HUES6 (cell line): ENCODE measurements at regions not wholly inside any gene's neighbourhood (a gene's known extent, or its start where the extent isn't known, plus 50 kb on each side); places are given as distances from the start of the nearest gene placed in this dataset.
A peak's percentile ranks its signal among the peaks of the same experiment; 100 is the strongest.

ENCODE experiments used
- H3K27ac ChIP-seq: 2 replicates; pipeline ENCODE4 v1.7.0; 2013; ENCODE audit warnings: low read depth, mild to moderate bottlenecking, low read length, inconsistent platforms
- H3K27me3 ChIP-seq: 2 replicates; pipeline ENCODE4 v1.6.1; 2013; ENCODE audit warnings: low read length; ENCODE audit not compliant: control insufficient read depth, insufficient read depth
- H3K36me3 ChIP-seq: 2 replicates; pipeline ENCODE4 v1.6.1; 2013; ENCODE audit warnings: low read length; ENCODE audit not compliant: control insufficient read depth, insufficient read depth
- H3K4me1 ChIP-seq: 2 replicates; pipeline ENCODE4 v1.6.1; 2013; ENCODE audit warnings: low read length; ENCODE audit not compliant: control insufficient read depth, insufficient read depth
- H3K4me3 ChIP-seq: 2 replicates; pipeline ENCODE4 v1.5.1; 2013; ENCODE audit warnings: low read depth, low read length
- H3K9ac ChIP-seq: one replicate; pipeline ENCODE4 v1.6.1; 2013; ENCODE audit warnings: mild to moderate bottlenecking, low read length
- H3K9me3 ChIP-seq: 2 replicates; pipeline ENCODE4 v1.6.1; 2013; ENCODE audit warnings: low read depth, low read length; ENCODE audit not compliant: control insufficient read depth, insufficient read depth

- peak overlapping the region; percentile 38 for H3K4me3 ChIP-seq
- H3K36me3 ChIP-seq: no peaks in the 10 kb centered on the region
- H3K27ac ChIP-seq: peak overlapping the region; percentile 83; the same call in 1 of the 2 replicates
- peaks cover 48% of the 10 kb centered on the region for H3K27me3 ChIP-seq
- H3K9me3 ChIP-seq: no peaks in the 10 kb centered on the region
- peaks cover 39% of the 10 kb centered on the region for H3K4me1 ChIP-seq
- peak overlapping the region; percentile 85 for H3K9ac ChIP-seq
Observed at GRCh38 chr1:68293609-68294366, 61.5 kb upstream of the WLS start.

GRCh38 chr1:68293122-68293521 is 60.8 kb upstream of the WLS start:
- H3K36me3 ChIP-seq: no peaks in the 10 kb centered on the region
- peak overlapping the region; percentile 65; the same call in 1 of the 2 replicates for H3K27ac ChIP-seq
- peak overlapping the region; percentile 38; the same call in 1 of the 2 replicates for H3K4me3 ChIP-seq
- H3K9me3 ChIP-seq: no peaks in the 10 kb centered on the region
- peaks cover 48% of the 10 kb centered on the region for H3K27me3 ChIP-seq
- peak overlapping the region; percentile 85 for H3K9ac ChIP-seq
- peaks cover 39% of the 10 kb centered on the region for H3K4me1 ChIP-seq

- Histone ChIP-seq H3K4me3 (no peak overlapping the region), H3K4me1 (peaks cover 41% of the 10 kb centered on the region), H3K36me3 (no peaks in the 10 kb centered on the region), H3K9me3 (no peaks in the 10 kb centered on the region), H3K9ac (peak overlapping the region; percentile 21), H3K27ac (no peak overlapping the region; the same call in 1 of the 2 replicates), H3K27me3 (peaks cover 47% of the 10 kb centered on the region)
Observed at GRCh38 chr1:68291688-68292384, 59.5 kb upstream of the WLS start.

GRCh38 chr1:68287241-68287640 is 54.9 kb upstream of the WLS start:
- Histone ChIP-seq H3K9me3 (no peaks in the 10 kb centered on the region), H3K27me3 (peaks cover 10% of the 10 kb centered on the region; the same call in 1 of the 2 replicates), H3K9ac (no peak overlapping the region), H3K4me3 (no peak overlapping the region), H3K36me3 (no peaks in the 10 kb centered on the region), H3K4me1 (peaks cover 15% of the 10 kb centered on the region), H3K27ac (no peak overlapping the region)

DNA sequence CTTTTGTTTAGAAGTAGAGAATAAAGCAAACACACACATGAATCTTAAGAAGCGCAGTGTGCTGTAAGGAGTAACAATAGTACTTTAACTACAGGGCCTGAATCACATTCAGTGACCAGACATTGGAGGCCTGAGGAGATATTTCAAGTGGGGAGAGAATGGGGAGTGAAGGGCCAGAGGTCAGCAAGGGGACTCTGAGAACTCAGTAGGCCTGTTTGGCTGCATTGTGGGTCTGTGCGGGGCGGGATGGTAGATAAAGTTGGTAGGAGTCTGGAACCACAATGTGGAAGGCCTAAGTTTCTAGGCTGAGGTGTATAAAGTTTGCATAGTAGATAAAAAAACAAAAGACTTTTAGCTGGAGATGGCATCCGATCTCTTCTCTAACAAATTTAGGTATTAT is 52.7 kb upstream of the WLS start:
- no peak overlapping the region for H3K9ac ChIP-seq
- H3K4me3 ChIP-seq: no peak overlapping the region
- no peaks in the 10 kb centered on the region for H3K9me3 ChIP-seq
- H3K4me1 ChIP-seq: peaks cover 7% of the 10 kb centered on the region; the same call in 1 of the 2 replicates
- no peak overlapping the region for H3K27ac ChIP-seq
- no peaks in the 10 kb centered on the region for H3K36me3 ChIP-seq
- no peaks in the 10 kb centered on the region for H3K27me3 ChIP-seq

DNA sequence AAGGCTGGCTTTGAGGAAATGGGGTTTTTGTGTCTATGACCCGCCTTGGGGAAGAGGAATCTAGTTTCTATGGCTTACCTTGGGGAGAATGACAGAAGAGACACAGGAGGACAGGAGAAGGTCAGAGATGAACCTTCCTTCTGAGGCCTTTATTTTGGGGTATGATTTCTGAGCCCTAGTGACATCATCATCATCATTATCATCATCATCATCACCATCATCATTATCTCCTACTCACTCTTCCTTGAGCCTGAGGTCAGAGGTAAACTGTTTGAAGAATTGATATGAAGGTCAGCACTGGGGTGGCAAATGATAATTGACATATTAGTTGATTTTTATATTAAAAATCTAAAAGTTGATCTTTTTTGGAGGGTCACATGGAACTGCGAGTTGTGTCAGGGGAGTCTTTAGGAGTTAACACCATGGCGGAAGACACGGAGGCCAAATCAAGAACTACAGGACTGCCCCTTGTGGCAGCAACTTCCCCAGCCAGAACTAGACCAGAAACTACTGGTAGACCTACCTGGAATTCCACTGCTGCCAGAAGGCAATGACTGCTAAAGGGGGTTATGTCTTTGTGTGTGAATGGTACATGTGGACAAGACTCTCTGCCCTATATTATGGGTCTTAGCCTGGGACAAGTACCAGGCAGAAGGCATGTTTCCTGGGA is 49.8 kb upstream of the WLS start:
- H3K36me3 ChIP-seq: no peaks in the 10 kb centered on the region
- H3K9me3 ChIP-seq: no peaks in the 10 kb centered on the region
- peaks cover 18% of the 10 kb centered on the region; the same call in 1 of the 2 replicates for H3K27me3 ChIP-seq
- H3K27ac ChIP-seq: no peak overlapping the region
- H3K4me1 ChIP-seq: peaks cover 29% of the 10 kb centered on the region
- no peak overlapping the region for H3K9ac ChIP-seq
- no peak overlapping the region for H3K4me3 ChIP-seq
